Vagina (tissue), 2 donors: ENCODE measurements at regions not wholly inside any gene's neighbourhood (a gene's known extent, or its start where the extent isn't known, plus 50 kb on each side); places are given as distances from the start of the nearest gene placed in this dataset.

Experiments used
- CTCF ChIP-seq, 3 experiments: fragments of 450-650 bp in 2 of 3; fragments of 200-600 bp in 1 of 3; sonication (generic) in 1 of 3; IDR thresholded peaks; one replicate each; pipeline ENCODE4 v1.5.1; 2017 to 2019; ENCODE audit warnings: antibody characterized with exemption in 3 of 3, mild to moderate bottlenecking in 2 of 3, moderate library complexity in 2 of 3
- POLR2A ChIP-seq, 2 donors: fragments of 450-650 bp; IDR thresholded peaks; one replicate each; pipeline ENCODE4 v1.6.1; 2017; ENCODE audit warnings: antibody characterized with exemption in 2 of 2, mild to moderate bottlenecking in 2 of 2, moderate library complexity in 2 of 2
- POLR2AphosphoS5 ChIP-seq, 2 donors: sonication (generic); formaldehyde crosslinking; IDR thresholded peaks; one replicate each; pipeline ENCODE4 v1.9.0; 2017; ENCODE audit warnings: antibody characterized with exemption in 2 of 2, mild to moderate bottlenecking in 2 of 2, low read depth in 1 of 2; ENCODE audit not compliant: insufficient read depth in 1 of 2

GRCh38 chr2:150903461-150903860, 358.2 kb downstream of the RBM43 start:
- TF ChIP-seq POLR2A (IDR thresholded peaks at IDR 0.05) (no peak), POLR2AphosphoS5 (IDR thresholded peaks at IDR 0.05; ENCODE audit: insufficient read depth in 1 of 2, low read depth in 1 of 2) (no peak), CTCF (IDR thresholded peaks at IDR 0.05) (no peak)
